CD4-positive, alpha-beta T cell (primary cell): ENCODE measurements at regions not wholly inside any gene's neighbourhood (a gene's known extent, or its start where the extent isn't known, plus 50 kb on each side); places are given as distances from the start of the nearest gene placed in this dataset.

Experiments used
- ATAC-seq: fragments of 200-7000 bp; cut with Tn5 transposase; one replicate; pipeline ENCODE4 v1.10.0; 2022; ENCODE audit warnings: mild to moderate bottlenecking; ENCODE audit not compliant: poor library complexity
- CTCF ChIA-PET: fragments of 350-600 bp; sonication (Branson Sonifier 250); formaldehyde crosslinking; loops from one replicate; lab custom pipeline; 2021; ENCODE audit warnings: antibody characterized with exemption, inconsistent platforms; lab: Charles Lee
- POLR2A ChIA-PET: fragments of 350-600 bp; sonication (Branson Sonifier 250); formaldehyde crosslinking; loops from one replicate; lab custom pipeline; 2021; ENCODE audit warnings: antibody characterized with exemption, inconsistent platforms; lab: Charles Lee
- DNase-seq, 14 experiments: peaks; one replicate each; pipeline ENCODE4 v3.0.0-alpha.2; 2013 to 2020; ENCODE audit warnings: mixed read lengths in 2 of 14
- H3K27ac ChIP-seq, 2 donors: one replicate each; pipeline versions ENCODE4 v1.5.1 to v1.7.0; 2013; ENCODE audit warnings: low read length in 2 of 2, low read depth in 1 of 2, mild to moderate bottlenecking in 1 of 2
- H3K27me3 ChIP-seq, 2 experiments: 1 replicate in 1 of 2; 2 replicates in 1 of 2; pipeline versions ENCODE4 v1.6.1 to v1.7.0; 2013; ENCODE audit warnings: low read length in 2 of 2, control low read depth in 1 of 2, mild to moderate bottlenecking in 1 of 2, moderate library complexity in 1 of 2; ENCODE audit not compliant: insufficient read depth in 2 of 2, control insufficient read depth in 1 of 2
- H3K36me3 ChIP-seq: one replicate; pipeline ENCODE4 v1.6.1; 2013; ENCODE audit warnings: low read length, control low read depth; ENCODE audit not compliant: insufficient read depth
- H3K4me1 ChIP-seq: one replicate; pipeline ENCODE4 v1.6.1; 2013; ENCODE audit warnings: low read length, control low read depth; ENCODE audit not compliant: insufficient read depth
- H3K4me3 ChIP-seq: one replicate; pipeline ENCODE4 v1.5.1; 2013; ENCODE audit warnings: mild to moderate bottlenecking, low read length, moderate library complexity
- H3K9me3 ChIP-seq, 2 experiments: 1 replicate in 1 of 2; 2 replicates in 1 of 2; pipeline versions ENCODE4 v1.6.1 to v1.7.0; 2013; ENCODE audit warnings: low read length in 2 of 2, mild to moderate bottlenecking in 2 of 2, control low read depth in 1 of 2, moderate library complexity in 1 of 2; ENCODE audit not compliant: control insufficient read depth in 1 of 2, insufficient read depth in 1 of 2
- H3K27ac Mint-ChIP-seq: one replicate; pipeline ENCODE4 v1.8.0; 2020; ENCODE audit warnings: mixed read lengths
- H3K27me3 Mint-ChIP-seq: one replicate; pipeline ENCODE4 v1.8.0; 2021; ENCODE audit warnings: mixed read lengths
- H3K36me3 Mint-ChIP-seq: one replicate; pipeline ENCODE4 v1.8.0; 2021; ENCODE audit warnings: low read depth, mixed read lengths
- H3K4me1 Mint-ChIP-seq: one replicate; pipeline ENCODE4 v1.8.0; 2021; ENCODE audit warnings: low read depth, mixed read lengths
- H3K4me3 Mint-ChIP-seq: one replicate; pipeline ENCODE4 v1.8.0; 2020; ENCODE audit warnings: mild to moderate bottlenecking, mixed read lengths
- H3K9me3 Mint-ChIP-seq: one replicate; pipeline ENCODE4 v1.8.0; 2020; ENCODE audit warnings: mixed read lengths
- CTCF ChIP-seq: fragments of 200-600 bp; IDR thresholded peaks from one replicate; pipeline ENCODE4 v1.8.0; 2022; ENCODE audit warnings: antibody characterized with exemption, mild to moderate bottlenecking
- intact Hi-C, 2 experiments: fragments of 100-400 bp; cut with DNase I in 1 of 2; cut with micrococcal nuclease in 1 of 2; formaldehyde crosslinking; loops; one replicate each; pipeline versions ENCODE4 v1.15.1 to v1.9.0; 2023 to 2025; cut with DNase I, micrococcal nuclease

GRCh38 chr6:16850681-16851026, 89.4 kb upstream of the ATXN1 start:
- H3K4me1 ChIP-seq, result peaks cover 6% of the 10 kb centered on the region

GRCh38 chr6:16849988-16850680, 88.9 kb upstream of the ATXN1 start:
- no peak overlapping the region for H3K4me3 Mint-ChIP-seq
- no peak for ATAC-seq
- CTCF ChIA-PET, result no interaction called here

More at GRCh38 chr6:16850681-16851026, 89.4 kb upstream of the ATXN1 start:
- Histone ChIP-seq H3K27me3 (peaks cover 0 to 4% of the 10 kb centered on the region in 2 experiments), H3K36me3 (no peaks in the 10 kb centered on the region), H3K27ac (no peak overlapping the region), H3K9me3 (no peaks in the 10 kb centered on the region), H3K4me3 (no peak overlapping the region)
- peaks cover 14% of the 10 kb centered on the region for H3K27me3 Mint-ChIP-seq
- no peak overlapping the region for H3K4me3 Mint-ChIP-seq
- intact Hi-C loops, result no loop called here
- no peak overlapping the region for H3K27ac Mint-ChIP-seq
- TF ChIP-seq CTCF, result no peak
- H3K36me3 Mint-ChIP-seq, result no peaks in the 10 kb centered on the region
- ATAC-seq (no peak), DNase-seq (no peak)
- CTCF ChIA-PET, result no interaction called here
- POLR2A ChIA-PET, result interaction anchor here (0.6 kb wide), 1 partner anchor 72 kb away, joined by 4 read pairs; no protein-coding TSS in a partner anchor
- H3K4me1 Mint-ChIP-seq, result peaks cover 12% of the 10 kb centered on the region
- H3K9me3 Mint-ChIP-seq, result no peaks in the 10 kb centered on the region

GRCh38 chr6:16849280-16849987, 88.2 kb upstream of the ATXN1 start:
- intact Hi-C loops, result no loop called here
- H3K9me3 ChIP-seq, result no peaks in the 10 kb centered on the region
- no peak overlapping the region for H3K4me3 Mint-ChIP-seq
- H3K4me1 ChIP-seq, result peaks cover 6% of the 10 kb centered on the region
- H3K36me3 Mint-ChIP-seq, result no peaks in the 10 kb centered on the region
- H3K9me3 Mint-ChIP-seq, result no peaks in the 10 kb centered on the region
- H3K27ac Mint-ChIP-seq, result no peak overlapping the region
- CTCF ChIA-PET, result no interaction called here
- peaks cover 12% of the 10 kb centered on the region for H3K4me1 Mint-ChIP-seq
- H3K27me3 Mint-ChIP-seq, result peaks cover 14% of the 10 kb centered on the region
- ATAC-seq, result peak; percentile 71
- no peak for TF ChIP-seq CTCF
- H3K27me3 ChIP-seq, result peaks cover 0 to 4% of the 10 kb centered on the region in 2 experiments
- POLR2A ChIA-PET, result no interaction called here
- no peak overlapping the region for H3K4me3 ChIP-seq
- H3K36me3 ChIP-seq, result no peaks in the 10 kb centered on the region
- peak in 3 of 14 experiments; percentile 12 to 64 (median 19) for DNase-seq
- no peak overlapping the region for H3K27ac ChIP-seq

More at GRCh38 chr6:16849988-16850680, 88.9 kb upstream of the ATXN1 start:
- Histone ChIP-seq H3K27me3 (peaks cover 0 to 4% of the 10 kb centered on the region in 2 experiments), H3K9me3 (no peaks in the 10 kb centered on the region), H3K36me3 (no peaks in the 10 kb centered on the region), H3K27ac (no peak overlapping the region), H3K4me3 (no peak overlapping the region), H3K4me1 (peaks cover 6% of the 10 kb centered on the region)
- H3K9me3 Mint-ChIP-seq, result no peaks in the 10 kb centered on the region
- TF ChIP-seq CTCF, result no peak
- POLR2A ChIA-PET, result interaction anchor here (0.6 kb wide), 1 partner anchor 72 kb away, joined by 4 read pairs; no protein-coding TSS in a partner anchor
- H3K4me1 Mint-ChIP-seq, result peaks cover 12% of the 10 kb centered on the region
- no peaks in the 10 kb centered on the region for H3K36me3 Mint-ChIP-seq
- peaks cover 14% of the 10 kb centered on the region for H3K27me3 Mint-ChIP-seq
- no peak for DNase-seq
- H3K27ac Mint-ChIP-seq, result no peak overlapping the region
- intact Hi-C loops, result no loop called here
